Common myeloid progenitor, CD34-positive (primary cell): ENCODE measurements at regions not wholly inside any gene's neighbourhood (a gene's known extent, or its start where the extent isn't known, plus 50 kb on each side); places are given as distances from the start of the nearest gene placed in this dataset.
"Not testable (repeated sequence)": the region's sequence is repeated elsewhere in the genome, so short reads cannot be mapped to it uniquely, and the experiment has no call there.

Source experiments
- CTCF ChIA-PET: fragments of 350-600 bp; sonication (Branson Sonifier 250); formaldehyde crosslinking; loops from one replicate; lab custom pipeline; 2021; ENCODE audit warnings: antibody characterized with exemption; lab: Charles Lee
- POLR2A ChIA-PET: fragments of 350-600 bp; sonication (Branson Sonifier 250); formaldehyde crosslinking; loops from one replicate; lab custom pipeline; 2021; ENCODE audit warnings: antibody characterized with exemption; lab: Charles Lee
- DNase-seq, 3 donors: peaks; one replicate each; pipeline versions ENCODE4 v3.0.0 to v3.0.0-alpha.2; 2013
- H3K27ac ChIP-seq, 2 experiments: 1 replicate in 1 of 2; 2 replicates in 1 of 2; pipeline ENCODE4 v1.7.0; 2013; ENCODE audit warnings: inconsistent platforms in 2 of 2, low read length in 2 of 2, mild to moderate bottlenecking in 2 of 2, low read depth in 1 of 2, moderate library complexity in 1 of 2; ENCODE audit not compliant: severe bottlenecking in 2 of 2, insufficient read depth in 1 of 2, poor library complexity in 1 of 2
- H3K27me3 ChIP-seq, 5 experiments: replicated peaks in 2 of 5; 1 replicate in 3 of 5; 2 replicates in 2 of 5; pipeline versions ENCODE4 v1.6.1 to v1.7.0; 2013; ENCODE audit warnings: low read length in 4 of 5, mild to moderate bottlenecking in 2 of 5, moderate library complexity in 2 of 5, inconsistent platforms in 1 of 5; ENCODE audit not compliant: insufficient read depth in 5 of 5, control insufficient read depth in 4 of 5
- H3K36me3 ChIP-seq, 4 experiments: 1 replicate in 2 of 4; 2 replicates in 2 of 4; pipeline versions ENCODE4 v1.6.1 to v1.7.0; 2013; ENCODE audit warnings: low read length in 3 of 4, control low read depth in 1 of 4, mild to moderate bottlenecking in 1 of 4; ENCODE audit not compliant: control insufficient read depth in 4 of 4, insufficient read depth in 4 of 4
- H3K4me1 ChIP-seq, 4 experiments: 1 replicate in 3 of 4; 2 replicates in 1 of 4; pipeline versions ENCODE4 v1.6.1 to v1.7.1; 2013; ENCODE audit warnings: low read length in 3 of 4, mild to moderate bottlenecking in 3 of 4, control low read depth in 1 of 4, inconsistent platforms in 1 of 4, moderate library complexity in 1 of 4; ENCODE audit not compliant: control insufficient read depth in 4 of 4, insufficient read depth in 4 of 4; ENCODE audit errors: control extremely low read depth in 1 of 4
- H3K4me3 ChIP-seq, 7 experiments: 1 replicate in 4 of 7; 2 replicates in 3 of 7; pipeline versions ENCODE4 v1.5.1 to v1.7.0; 2013; ENCODE audit warnings: mild to moderate bottlenecking in 7 of 7, low read length in 6 of 7, moderate library complexity in 6 of 7, inconsistent platforms in 2 of 7, low read depth in 2 of 7, control low read depth in 1 of 7; ENCODE audit not compliant: insufficient read depth in 4 of 7, control insufficient read depth in 1 of 7; ENCODE audit errors: extremely low read depth in 1 of 7
- H3K9me3 ChIP-seq, 5 experiments: 1 replicate in 4 of 5; 2 replicates in 1 of 5; pipeline versions ENCODE4 v1.6.1 to v1.7.1; 2013; ENCODE audit warnings: low read length in 4 of 5, mild to moderate bottlenecking in 2 of 5, inconsistent platforms in 1 of 5, low read depth in 1 of 5, moderate library complexity in 1 of 5; ENCODE audit not compliant: control insufficient read depth in 4 of 5, insufficient read depth in 2 of 5; ENCODE audit errors: control extremely low read depth in 1 of 5
- WGBS: methylation state at CpG from one replicate; pipeline ENCODE4 v1.1.5; 2013; ENCODE audit not compliant: insufficient coverage; 5-methylcytosine and 5-hydroxymethylcytosine counted together

DNA sequence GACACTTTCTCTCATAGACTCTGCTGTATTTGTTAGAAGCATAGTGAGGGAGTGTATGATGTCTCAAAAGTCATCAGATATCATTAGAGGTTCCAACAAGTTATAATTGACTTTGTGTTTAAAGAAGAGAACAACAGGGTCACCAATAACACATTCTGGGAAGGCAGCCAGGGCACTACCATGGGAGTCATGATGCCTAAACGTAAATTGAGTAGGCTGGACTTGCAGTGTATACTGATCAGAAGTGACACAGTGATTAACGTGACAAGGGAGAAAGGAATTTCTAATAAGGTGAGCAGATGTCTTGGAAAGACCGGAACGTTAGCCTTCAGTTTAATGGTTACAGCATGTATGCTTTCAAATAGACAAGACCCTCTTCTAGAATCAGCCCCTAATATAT lies 973.2 kb downstream of the NCAM2 start:
- CTCF ChIA-PET: interaction anchor here (1.0 kb wide), 1 partner anchor 9 kb away, joined by 3 read pairs; no protein-coding TSS in a partner anchor
- Histone ChIP-seq H3K36me3 (no peaks in the 10 kb centered on the region), H3K27ac (no peak overlapping the region), H3K9me3 (no peaks in the 10 kb centered on the region), H3K4me1 (no peaks in the 10 kb centered on the region), H3K27me3 (no peaks in the 10 kb centered on the region), H3K4me3 (no peak overlapping the region)
- POLR2A ChIA-PET: no interaction called here
- no peak for DNase-seq
- 100% methylated on average over 1 of the region's 4 CpGs for WGBS

DNA sequence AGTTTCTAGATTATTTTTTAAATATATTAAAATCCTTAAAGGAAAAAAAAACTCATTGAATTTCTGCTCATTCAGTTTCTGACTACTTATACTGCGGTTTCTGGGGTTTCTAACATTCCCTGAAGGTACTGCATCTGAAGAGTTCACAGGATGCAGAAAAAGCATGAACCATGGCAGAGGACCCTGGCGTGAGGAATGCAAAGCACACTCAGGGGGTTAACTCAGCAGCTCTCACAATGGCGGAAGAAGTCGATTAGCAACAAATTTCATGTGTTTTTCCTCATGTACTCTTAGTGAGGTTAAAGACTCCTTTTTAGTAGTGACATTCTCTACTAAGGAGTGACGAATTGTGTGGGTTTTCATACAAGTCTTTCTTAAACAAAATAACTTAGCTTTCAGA lies 975.6 kb downstream of the NCAM2 start:
- DNase-seq: no peak
- POLR2A ChIA-PET: no interaction called here
- 88% methylated on average over 3 of the region's 5 CpGs for WGBS
- Histone ChIP-seq H3K27ac (no peak overlapping the region), H3K4me3 (no peak overlapping the region), H3K27me3 (no peaks in the 10 kb centered on the region), H3K9me3 (no peaks in the 10 kb centered on the region), H3K36me3 (no peaks in the 10 kb centered on the region), H3K4me1 (no peaks in the 10 kb centered on the region)
- CTCF ChIA-PET: no interaction called here

DNA sequence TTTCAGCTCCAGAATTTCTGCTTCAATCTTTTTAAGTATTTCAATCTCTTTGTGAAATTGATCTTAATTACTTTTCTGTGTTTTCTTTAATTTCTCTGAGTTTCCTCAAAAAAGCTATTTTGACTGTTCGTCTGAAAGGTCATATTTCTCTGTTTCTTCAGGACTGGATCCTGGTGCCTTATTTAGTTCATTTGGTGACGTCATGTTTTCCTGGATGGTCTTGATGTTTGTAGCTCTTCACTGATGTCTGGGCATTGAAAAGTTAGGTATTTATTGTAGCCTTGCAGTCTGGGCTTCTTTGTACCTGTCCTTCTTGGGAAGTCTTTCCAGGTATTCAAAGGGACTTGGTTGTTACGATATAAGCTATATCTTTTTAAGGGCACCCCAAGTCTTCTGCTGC lies 998.7 kb downstream of the NCAM2 start:
- H3K36me3 ChIP-seq: no peaks in the 10 kb centered on the region
- POLR2A ChIA-PET: no interaction called here
- no CpG with 5 or more reads among the region's 3 CpGs for WGBS
- no peak overlapping the region for H3K4me3 ChIP-seq
- H3K9me3 ChIP-seq: no peaks in the 10 kb centered on the region
- CTCF ChIA-PET: no interaction called here
- no peaks in the 10 kb centered on the region for H3K4me1 ChIP-seq
- DNase-seq: no peak
- no peaks in the 10 kb centered on the region for H3K27me3 ChIP-seq
- no peak overlapping the region for H3K27ac ChIP-seq

DNA sequence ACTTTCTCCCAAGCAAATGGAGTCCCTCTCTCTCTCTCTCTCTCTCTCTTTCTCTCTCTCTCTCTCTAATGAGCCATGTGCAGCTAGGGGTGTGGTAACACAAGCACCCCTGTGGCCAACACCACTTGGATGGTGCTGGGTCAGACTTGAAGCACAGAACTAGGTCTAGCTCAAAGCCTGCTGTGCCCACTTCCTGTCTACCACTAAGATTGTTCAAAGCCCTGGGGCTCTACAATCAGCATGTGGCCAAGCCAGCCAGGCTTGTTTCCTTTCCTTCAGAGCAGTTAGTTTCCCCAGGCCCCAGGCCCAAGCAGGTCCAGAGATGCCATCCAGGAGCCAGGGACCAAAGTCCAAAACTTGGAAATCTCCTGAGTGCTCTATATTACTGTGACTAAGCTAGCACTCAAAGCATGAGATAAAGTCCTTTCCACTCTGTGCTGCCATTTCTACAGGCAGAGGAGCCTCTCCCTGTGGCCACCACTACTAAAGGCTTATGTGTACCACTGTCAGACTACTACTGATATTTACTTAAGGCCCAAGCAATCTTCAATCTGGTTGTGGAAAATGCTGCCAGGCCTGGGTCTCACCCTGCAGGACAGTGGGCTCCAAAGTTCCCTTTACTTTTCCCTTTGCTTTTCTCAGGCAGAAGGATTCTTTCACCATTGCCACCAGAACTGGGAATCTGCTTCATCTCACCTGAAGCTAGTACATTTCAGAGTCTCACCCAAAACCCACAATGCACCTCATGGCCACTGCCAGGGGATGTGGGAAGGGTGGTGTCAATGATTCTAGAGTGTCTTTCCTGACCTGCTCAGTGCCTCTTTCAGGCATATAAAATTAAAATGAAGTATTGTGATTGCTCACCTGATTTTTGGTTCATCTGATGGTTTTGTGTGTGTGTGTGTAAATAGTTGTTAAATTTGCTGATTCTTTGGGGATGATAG lies 999.5 kb downstream of the NCAM2 start:
- Histone ChIP-seq H3K9me3 (no peaks in the 10 kb centered on the region), H3K27me3 (no peaks in the 10 kb centered on the region), H3K27ac (no peak overlapping the region), H3K36me3 (no peaks in the 10 kb centered on the region), H3K4me3 (no peak overlapping the region), H3K4me1 (no peaks in the 10 kb centered on the region)
- POLR2A ChIA-PET: no interaction called here
- CTCF ChIA-PET: interaction anchor here (0.6 kb wide), 1 partner anchor 830 kb away, joined by 3 read pairs; no protein-coding TSS in a partner anchor
- DNase-seq: no peak

DNA sequence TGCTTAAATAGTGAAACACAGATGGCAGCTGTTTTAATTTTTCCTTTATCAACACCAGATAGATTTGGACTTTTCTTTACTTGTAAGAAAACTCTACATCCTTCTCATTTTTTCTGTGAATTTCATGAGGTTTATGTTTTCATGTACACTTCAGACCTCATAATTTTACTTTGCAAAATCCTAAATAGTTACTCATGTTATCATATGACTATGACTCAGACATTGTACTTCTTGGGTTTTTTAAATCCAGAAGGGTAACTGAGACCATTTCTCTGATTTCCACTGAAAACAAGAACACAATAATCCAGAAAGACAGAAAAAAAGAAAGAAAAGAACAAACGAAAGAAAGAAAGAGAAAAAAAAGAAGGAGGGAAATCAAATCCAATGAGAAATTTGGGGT lies 1021.6 kb downstream of the NCAM2 start:
- Histone ChIP-seq H3K27ac (no peak overlapping the region), H3K36me3 (no peaks in the 10 kb centered on the region), H3K9me3 (peaks cover 0 to 4% (median 0%) of the 10 kb centered on the region in 5 experiments), H3K4me1 (no peaks in the 10 kb centered on the region), H3K27me3 (no peaks in the 10 kb centered on the region), H3K4me3 (no peak overlapping the region)
- ChIA-PET POLR2A (no interaction called here), CTCF (no interaction called here)
- WGBS: no CpG with 5 or more reads among the region's 1 CpG
- DNase-seq: no peak

DNA sequence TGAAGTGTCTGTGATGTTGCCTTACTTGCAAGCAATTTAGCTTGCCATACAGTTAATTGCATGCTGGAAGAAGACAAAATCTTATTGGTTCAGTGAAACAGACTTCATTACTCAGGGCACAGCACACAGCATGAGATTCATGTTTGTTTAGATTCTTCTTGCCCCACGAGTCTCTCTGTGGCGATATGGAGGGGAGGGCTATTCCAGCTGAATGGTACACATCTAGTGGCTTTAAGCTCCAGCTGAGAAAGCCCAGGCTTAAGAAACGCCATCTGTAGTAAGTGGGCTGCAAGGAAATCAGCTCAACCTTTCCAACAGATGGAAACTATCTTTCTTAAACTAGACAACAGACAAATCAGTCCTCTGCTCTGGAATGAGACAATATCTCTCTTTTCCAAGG lies 1022.0 kb downstream of the NCAM2 start:
- no peaks in the 10 kb centered on the region for H3K4me1 ChIP-seq
- ChIA-PET CTCF (no interaction called here), POLR2A (no interaction called here)
- WGBS: 94% methylated on average over 2 of the region's 3 CpGs
- H3K27ac ChIP-seq: no peak overlapping the region
- no peak overlapping the region for H3K4me3 ChIP-seq
- H3K36me3 ChIP-seq: no peaks in the 10 kb centered on the region
- H3K9me3 ChIP-seq: peaks cover 0 to 3% (median 0%) of the 10 kb centered on the region in 5 experiments
- DNase-seq: no peak
- H3K27me3 ChIP-seq: no peaks in the 10 kb centered on the region

DNA sequence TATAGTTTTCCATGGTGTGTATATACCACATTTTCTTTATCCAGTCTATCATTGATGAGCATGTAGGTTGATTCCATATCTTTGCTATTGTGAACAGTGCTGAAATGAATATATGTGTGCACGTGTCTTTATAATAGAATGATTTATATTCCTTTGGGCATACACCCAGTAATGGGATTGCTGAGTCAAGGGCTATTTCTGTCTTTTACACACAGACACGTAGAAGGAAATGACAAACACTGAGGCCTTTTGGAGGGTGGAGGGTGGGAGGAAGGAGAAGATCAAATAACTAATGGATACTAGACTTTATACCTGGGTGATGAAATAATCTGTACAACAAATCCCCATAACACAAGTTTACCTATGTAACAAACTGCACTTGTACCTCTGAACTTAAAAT lies 1025.7 kb downstream of the NCAM2 start:
- H3K4me3 ChIP-seq, H3K36me3 ChIP-seq, DNase-seq, H3K4me1 ChIP-seq, H3K27ac ChIP-seq, CTCF ChIA-PET, H3K27me3 ChIP-seq, H3K9me3 ChIP-seq, POLR2A ChIA-PET: not testable (repeated sequence)
- WGBS: no CpG with 5 or more reads among the region's 2 CpGs
